ENCODE measurements at regions not wholly inside any gene's neighbourhood (a gene's known extent, or its start where the extent isn't known, plus 50 kb on each side); places are given as distances from the start of the nearest gene placed in this dataset.

DNA sequence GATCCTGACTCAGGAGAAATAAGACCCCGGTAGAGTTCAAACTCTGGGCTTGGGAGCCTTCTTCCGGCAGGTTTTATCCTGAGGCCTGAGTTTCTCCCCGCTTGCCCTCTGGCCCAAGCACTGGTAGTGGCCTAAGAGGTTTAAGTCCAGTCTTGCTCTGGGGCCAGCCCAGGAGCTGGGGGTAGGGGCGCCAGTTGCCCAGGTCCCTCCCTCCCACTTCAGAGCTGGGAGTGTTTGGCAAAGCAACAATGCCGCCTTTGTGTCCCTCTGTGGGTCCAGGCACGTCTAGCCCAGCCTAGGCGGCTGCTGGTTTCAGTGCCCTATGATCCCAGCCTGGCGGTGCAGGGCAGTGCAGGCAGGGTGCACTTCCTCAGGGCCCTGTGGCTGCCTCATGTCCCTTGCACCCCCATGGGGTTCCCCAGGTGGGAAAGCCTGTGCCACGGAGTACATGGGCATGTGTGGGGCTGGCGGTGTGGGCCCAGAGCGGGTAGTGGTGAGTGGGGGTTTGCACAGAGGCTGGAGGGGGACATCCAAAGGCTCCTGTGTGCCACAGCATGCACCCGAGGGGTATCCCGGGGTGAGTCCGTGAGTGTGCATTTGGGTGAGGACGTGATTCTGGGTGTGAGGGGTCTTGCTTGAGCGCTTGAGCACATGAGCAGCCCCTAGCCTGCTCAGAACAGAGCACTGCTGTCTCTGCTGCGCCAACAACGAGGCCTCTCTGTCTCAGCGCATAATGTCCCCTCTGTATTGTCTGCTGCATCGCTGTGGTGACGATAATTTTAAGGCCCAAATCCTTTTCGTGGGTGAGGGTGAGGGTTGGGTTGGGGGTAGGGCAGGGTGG lies 61.7 kb upstream of the PSD2 start:
- H3K36me3 ChIP-seq (ENCODE audit: control insufficient read depth, low read depth, low read length) = no peaks in the 10 kb centered on the region
- H3K27me3 ChIP-seq (ENCODE audit: control insufficient read depth, insufficient read depth, low read length) = no peaks in the 10 kb centered on the region
- peaks cover 10% of the 10 kb centered on the region for H3K4me1 ChIP-seq (ENCODE audit: control insufficient read depth, low read depth, low read length)
- no peak overlapping the region for H3K9ac ChIP-seq (ENCODE audit: low read length)
- no peak overlapping the region for H3K4me3 ChIP-seq (ENCODE audit: low read length)
- H3K9me3 ChIP-seq (ENCODE audit: control insufficient read depth, low read depth, low read length) = no peaks in the 10 kb centered on the region
- H3K27ac ChIP-seq (ENCODE audit: low read length) = no peak overlapping the region

DNA sequence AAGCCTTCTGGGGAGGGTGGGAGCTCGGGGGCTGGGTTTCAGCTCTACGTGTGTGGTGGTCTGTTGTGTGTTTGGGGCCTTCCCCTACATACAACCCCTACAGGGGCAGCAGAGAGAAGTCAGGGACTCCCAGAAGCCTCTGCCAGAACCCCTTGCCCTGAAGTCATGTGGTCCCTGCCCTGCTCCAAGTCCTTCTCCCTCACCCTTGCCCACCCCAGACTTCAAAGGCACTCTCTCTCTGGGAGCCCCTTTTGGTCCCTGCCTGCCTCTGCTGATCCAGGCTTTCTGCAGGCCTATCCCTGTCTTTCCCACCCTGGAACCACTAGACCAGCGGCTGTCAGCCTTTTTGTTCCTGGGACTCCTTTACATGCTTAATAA lies 61.1 kb upstream of the PSD2 start:
- Histone ChIP-seq H3K36me3 (ENCODE audit: control insufficient read depth, low read depth, low read length) (no peaks in the 10 kb centered on the region), H3K27me3 (ENCODE audit: control insufficient read depth, insufficient read depth, low read length) (no peaks in the 10 kb centered on the region), H3K4me1 (ENCODE audit: control insufficient read depth, low read depth, low read length) (peaks cover 11% of the 10 kb centered on the region), H3K9ac (ENCODE audit: low read length) (no peak overlapping the region), H3K4me3 (ENCODE audit: low read length) (no peak overlapping the region), H3K9me3 (ENCODE audit: control insufficient read depth, low read depth, low read length) (no peaks in the 10 kb centered on the region), H3K27ac (ENCODE audit: low read length) (no peak overlapping the region)

DNA sequence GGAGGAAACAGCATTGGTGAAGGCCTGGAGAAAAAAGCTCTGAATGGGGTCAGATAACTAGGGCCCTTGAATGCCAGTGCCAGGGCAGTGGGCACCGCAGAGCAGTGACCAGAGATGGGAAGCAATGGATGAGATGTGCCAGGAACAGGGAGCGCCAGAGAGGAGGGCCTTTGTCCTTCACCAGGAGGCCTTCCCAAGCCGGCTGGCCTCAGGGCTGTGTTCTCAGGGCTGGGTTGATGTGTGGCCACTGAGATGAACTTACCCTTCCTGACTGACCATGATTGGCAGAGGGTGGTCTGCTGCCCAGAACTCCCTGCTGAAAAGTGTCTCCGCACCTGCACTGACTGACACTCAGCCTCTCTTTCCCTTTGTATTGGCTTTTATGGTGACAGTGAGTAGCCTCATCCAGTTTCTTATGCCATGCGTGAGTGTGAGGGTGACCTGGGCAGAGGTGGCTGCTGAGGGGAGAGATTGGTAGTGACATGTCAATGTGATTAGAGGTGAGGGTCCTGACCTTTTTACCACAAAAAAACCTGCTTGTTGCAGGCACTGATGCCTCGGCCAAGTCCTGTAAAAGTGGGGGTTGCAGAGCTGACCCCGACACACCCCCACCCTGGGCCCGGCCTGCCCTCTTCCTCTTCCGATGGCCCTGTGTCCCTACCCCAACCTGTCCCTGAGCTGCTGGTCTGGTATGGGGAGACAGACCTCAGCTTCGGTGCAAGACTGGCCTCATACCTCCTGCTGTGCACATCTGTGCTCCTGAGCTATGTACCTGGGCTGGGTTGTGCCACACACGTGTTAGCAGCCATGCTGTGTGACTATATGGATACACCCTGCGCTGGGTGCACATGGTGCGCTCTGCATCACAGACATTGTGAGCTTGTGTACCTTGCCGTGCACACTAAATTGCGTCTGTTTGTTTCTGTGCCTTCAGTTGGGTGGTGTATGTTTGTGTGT lies 57.1 kb upstream of the PSD2 start:
- Histone ChIP-seq H3K4me1 (ENCODE audit: control insufficient read depth, low read depth, low read length) (peaks cover 11% of the 10 kb centered on the region), H3K27me3 (ENCODE audit: control insufficient read depth, insufficient read depth, low read length) (peaks cover 4% of the 10 kb centered on the region), H3K36me3 (ENCODE audit: control insufficient read depth, low read depth, low read length) (no peaks in the 10 kb centered on the region), H3K9me3 (ENCODE audit: control insufficient read depth, low read depth, low read length) (no peaks in the 10 kb centered on the region), H3K9ac (ENCODE audit: low read length) (no peak overlapping the region), H3K4me3 (ENCODE audit: low read length) (no peak overlapping the region), H3K27ac (ENCODE audit: low read length) (no peak overlapping the region)

DNA sequence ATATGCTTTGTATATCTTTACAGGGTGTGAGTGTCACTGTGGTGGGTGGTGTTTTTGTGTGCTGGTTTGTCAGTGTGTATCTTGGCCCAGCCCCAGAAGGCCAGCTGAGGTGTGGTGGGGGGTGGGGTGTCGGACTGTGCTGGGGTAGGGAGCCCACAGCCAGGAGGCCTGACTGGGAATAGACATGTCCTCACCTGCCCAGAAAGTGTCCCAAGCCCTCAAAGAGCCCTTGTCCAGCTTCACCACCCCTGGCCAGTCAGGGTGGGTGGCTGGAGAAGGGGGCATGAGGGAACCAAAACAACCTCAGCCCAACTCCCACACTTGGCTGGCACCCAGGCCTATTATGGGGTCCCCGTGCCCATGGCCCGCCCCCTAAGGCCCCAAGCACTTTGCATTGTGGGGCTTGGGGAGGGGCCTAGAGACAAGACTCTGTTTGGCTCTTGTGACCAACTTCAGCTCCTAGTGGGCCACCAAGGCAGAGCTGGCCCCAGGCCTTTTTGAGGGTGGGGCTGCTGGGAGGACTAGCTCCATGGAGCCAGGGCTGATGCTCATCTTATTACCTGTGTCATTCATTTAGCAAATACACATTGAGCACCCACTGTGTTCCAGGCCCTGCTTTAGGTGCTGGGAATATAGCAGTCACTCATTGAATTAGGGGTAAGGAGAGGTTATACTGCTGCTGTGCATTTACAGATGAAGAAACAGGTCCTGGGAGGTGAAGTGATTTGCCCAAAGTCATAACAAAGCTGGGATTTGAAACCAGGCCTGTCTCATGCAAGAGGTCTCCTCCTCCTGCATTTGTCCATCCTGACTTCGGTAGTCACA lies 56.2 kb upstream of the PSD2 start:
- Histone ChIP-seq H3K27ac (ENCODE audit: low read length) (no peak overlapping the region), H3K36me3 (ENCODE audit: control insufficient read depth, low read depth, low read length) (no peaks in the 10 kb centered on the region), H3K9me3 (ENCODE audit: control insufficient read depth, low read depth, low read length) (no peaks in the 10 kb centered on the region), H3K9ac (ENCODE audit: low read length) (no peak overlapping the region), H3K27me3 (ENCODE audit: control insufficient read depth, insufficient read depth, low read length) (peaks cover 13% of the 10 kb centered on the region), H3K4me3 (ENCODE audit: low read length) (no peak overlapping the region), H3K4me1 (ENCODE audit: control insufficient read depth, low read depth, low read length) (peaks cover 4% of the 10 kb centered on the region)

DNA sequence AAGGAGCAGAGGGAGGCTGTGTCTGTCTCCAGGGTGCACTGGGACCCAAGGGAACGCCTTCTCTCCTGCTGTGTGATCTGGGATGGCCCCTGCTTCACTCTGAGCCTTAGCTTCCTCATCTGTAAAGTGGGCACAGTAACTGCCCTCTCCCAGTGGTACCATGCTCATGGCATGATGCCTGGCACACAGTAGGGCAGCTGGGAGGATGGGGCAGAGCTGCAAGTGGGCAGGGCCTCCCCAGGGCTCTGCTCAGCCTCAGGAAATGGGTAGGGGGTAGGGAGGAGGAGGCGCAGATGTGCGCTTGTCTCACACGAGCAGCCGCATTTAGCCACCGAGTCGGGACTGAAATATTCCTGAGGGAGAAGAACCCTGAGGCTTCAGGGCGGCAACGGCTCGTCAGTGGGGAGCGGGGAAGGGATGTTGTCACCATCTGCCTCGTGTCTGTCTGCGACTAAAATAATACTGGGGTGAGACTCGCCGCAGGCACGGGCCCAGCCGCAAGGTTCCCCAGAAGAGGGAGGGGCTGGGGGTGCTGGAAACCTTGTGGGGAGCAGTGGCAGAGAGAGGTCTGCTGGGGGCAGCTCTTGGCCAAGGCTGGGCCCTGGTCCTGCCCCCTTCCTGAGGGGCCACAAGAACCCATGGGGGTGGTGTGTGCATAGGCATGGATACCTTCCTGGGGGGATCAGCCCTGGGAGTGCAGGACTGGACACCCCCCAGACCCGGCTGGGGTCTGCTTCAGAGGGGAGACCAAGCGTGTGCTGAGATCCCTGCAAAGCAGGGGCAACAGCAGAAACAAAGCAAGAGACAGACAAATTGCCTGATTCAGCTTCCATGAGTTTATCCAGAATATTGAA lies 55.2 kb upstream of the PSD2 start:
- Histone ChIP-seq H3K4me3 (ENCODE audit: low read length) (no peak overlapping the region), H3K4me1 (ENCODE audit: control insufficient read depth, low read depth, low read length) (peaks cover 11% of the 10 kb centered on the region), H3K36me3 (ENCODE audit: control insufficient read depth, low read depth, low read length) (no peaks in the 10 kb centered on the region), H3K9me3 (ENCODE audit: control insufficient read depth, low read depth, low read length) (no peaks in the 10 kb centered on the region), H3K27me3 (ENCODE audit: control insufficient read depth, insufficient read depth, low read length) (peaks cover 21% of the 10 kb centered on the region), H3K9ac (ENCODE audit: low read length) (no peak overlapping the region), H3K27ac (ENCODE audit: low read length) (no peak overlapping the region)

DNA sequence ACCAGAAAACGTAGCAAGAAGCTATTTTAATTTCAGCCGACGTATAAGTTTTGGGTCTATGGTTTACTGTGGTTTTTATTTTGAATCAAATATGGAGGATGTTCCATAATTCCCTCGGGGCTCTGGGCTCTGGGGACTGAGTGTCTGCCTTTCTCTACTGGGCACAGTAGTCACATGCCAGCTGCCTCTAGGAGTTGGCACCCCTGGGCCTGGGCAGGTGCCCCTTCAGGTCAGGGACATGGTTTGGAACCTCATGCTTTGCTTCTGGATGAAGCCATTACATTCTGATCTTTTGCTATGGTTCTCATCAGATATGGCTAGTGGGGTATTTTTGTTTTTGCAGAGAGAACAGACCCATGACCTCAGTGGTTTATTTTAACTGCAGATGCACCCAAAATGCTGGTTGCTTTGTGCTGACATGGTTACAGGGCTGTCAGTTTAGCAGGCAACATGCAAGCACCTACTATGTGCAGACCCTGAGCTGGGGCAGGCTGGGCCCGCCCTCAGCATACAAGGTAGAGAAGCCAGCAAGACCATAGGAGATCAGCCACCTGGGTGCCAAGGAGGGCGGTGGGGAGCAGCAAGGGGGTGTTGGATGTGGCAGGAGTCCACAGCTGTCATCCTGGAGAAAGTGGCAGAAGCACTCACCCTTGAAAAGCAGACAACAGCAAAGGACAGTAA lies 54.5 kb upstream of the PSD2 start:
- Histone ChIP-seq H3K9me3 (ENCODE audit: control insufficient read depth, low read depth, low read length) (no peaks in the 10 kb centered on the region), H3K27ac (ENCODE audit: low read length) (no peak overlapping the region), H3K9ac (ENCODE audit: low read length) (no peak overlapping the region), H3K4me3 (ENCODE audit: low read length) (no peak overlapping the region), H3K27me3 (ENCODE audit: control insufficient read depth, insufficient read depth, low read length) (peaks cover 21% of the 10 kb centered on the region), H3K36me3 (ENCODE audit: control insufficient read depth, low read depth, low read length) (no peaks in the 10 kb centered on the region), H3K4me1 (ENCODE audit: control insufficient read depth, low read depth, low read length) (peaks cover 17% of the 10 kb centered on the region)

DNA sequence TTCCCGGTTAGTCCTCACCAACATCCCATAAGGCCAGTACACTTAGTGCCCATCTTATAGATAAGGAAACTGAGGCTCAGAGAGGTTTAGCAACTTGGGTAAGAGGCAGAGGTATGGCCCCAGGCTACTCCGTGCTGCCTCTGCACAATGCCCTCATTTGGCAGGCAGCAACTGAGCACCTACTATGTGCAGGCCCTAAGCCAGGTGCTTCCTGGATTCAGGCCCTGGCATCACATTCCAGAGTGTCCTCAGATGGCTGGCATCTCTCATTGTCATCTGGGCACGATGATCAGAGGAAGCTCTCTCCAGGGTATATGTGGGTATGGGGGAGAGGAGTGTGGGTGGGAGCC lies 53.8 kb upstream of the PSD2 start:
- H3K9me3 ChIP-seq (ENCODE audit: control insufficient read depth, low read depth, low read length) = no peaks in the 10 kb centered on the region
- no peak overlapping the region for H3K27ac ChIP-seq (ENCODE audit: low read length)
- H3K4me1 ChIP-seq (ENCODE audit: control insufficient read depth, low read depth, low read length) = peaks cover 18% of the 10 kb centered on the region

DNA sequence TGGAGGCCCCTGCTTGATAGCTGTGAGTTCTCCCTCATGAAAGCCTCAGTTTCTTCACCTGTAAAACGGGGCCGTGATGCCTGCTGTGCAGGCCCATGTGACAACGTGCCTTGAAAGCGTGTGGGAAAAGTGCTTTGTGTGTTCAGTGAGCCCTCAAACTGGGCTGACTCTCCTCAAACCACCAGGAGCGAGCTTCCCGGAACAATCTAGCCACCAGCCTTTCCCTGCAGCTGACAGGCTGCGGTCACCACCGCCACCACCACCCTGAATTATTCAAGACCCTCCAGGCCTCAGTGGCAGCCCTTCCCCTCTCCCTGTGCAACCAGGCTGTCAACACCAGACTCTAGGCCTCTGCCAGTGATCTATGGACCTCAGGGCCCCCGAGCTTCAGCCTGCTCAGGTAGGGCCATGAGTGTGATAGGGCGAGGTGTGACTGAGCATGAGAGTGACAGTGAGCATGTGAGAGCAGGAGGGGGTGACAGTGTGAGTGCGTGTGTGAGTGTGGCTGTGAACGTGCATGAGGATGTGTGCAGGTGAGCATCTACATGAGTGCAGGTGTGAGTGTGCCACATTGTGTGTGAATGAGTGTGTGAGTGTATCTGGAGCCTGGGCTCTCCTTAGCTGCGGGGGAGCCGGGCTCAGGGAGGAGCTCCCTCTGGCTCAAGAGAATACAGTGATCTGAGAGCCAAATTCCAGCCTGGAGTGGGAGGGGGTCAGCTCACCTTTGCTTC lies 53.3 kb upstream of the PSD2 start:
- no peaks in the 10 kb centered on the region for H3K36me3 ChIP-seq (ENCODE audit: control insufficient read depth, low read depth, low read length)
- no peak overlapping the region for H3K27ac ChIP-seq (ENCODE audit: low read length)
- no peak overlapping the region for H3K4me3 ChIP-seq (ENCODE audit: low read length)
- no peaks in the 10 kb centered on the region for H3K9me3 ChIP-seq (ENCODE audit: control insufficient read depth, low read depth, low read length)
- no peak overlapping the region for H3K9ac ChIP-seq (ENCODE audit: low read length)
- peaks cover 21% of the 10 kb centered on the region for H3K4me1 ChIP-seq (ENCODE audit: control insufficient read depth, low read depth, low read length)
- peaks cover 31% of the 10 kb centered on the region for H3K27me3 ChIP-seq (ENCODE audit: control insufficient read depth, insufficient read depth, low read length)

More for the DNA sequence above, 53.8 kb upstream of the PSD2 start:
- Histone ChIP-seq H3K36me3 (ENCODE audit: control insufficient read depth, low read depth, low read length) (no peaks in the 10 kb centered on the region), H3K27me3 (ENCODE audit: control insufficient read depth, insufficient read depth, low read length) (peaks cover 26% of the 10 kb centered on the region), H3K4me3 (ENCODE audit: low read length) (no peak overlapping the region), H3K9ac (ENCODE audit: low read length) (no peak overlapping the region)

DNA sequence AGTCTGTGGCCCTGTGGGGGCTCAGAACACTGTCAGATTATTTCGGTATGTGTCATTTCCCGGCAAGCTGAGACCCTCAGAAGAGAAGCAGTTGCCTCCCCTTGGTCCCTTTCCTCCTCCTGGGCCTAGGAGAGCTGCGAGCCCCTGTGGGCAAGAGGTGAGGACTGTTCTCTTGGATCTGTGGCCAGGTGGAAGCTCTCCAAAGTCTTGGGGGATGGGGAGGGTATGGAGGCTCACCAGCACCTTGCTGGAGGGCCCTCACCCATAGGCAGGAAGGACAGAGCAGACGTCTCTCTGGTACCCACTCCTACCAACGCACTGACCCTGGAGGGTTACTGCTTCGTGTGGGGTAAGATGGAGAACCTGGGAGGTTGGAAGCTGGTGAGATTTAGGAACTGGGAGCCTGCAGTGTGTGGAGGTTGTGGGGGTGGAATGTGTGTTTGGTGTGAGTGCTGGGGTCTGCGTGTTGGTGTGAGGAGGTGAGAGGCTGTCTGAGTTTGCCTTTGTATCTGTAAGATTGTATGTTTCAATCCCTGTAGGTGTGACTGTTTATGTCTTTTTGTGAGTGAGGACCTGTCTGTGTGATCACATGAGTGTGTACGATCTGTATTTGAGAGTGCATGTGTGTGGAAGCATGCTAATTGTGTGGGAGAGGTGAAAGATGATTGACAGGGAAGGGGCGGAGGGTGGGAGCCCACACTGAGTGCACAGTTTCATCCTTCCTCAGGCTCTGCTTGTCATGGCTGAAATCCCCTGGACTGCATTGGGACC lies 52.4 kb upstream of the PSD2 start:
- H3K9ac ChIP-seq (ENCODE audit: low read length) = no peak overlapping the region
- peaks cover 40% of the 10 kb centered on the region for H3K27me3 ChIP-seq (ENCODE audit: control insufficient read depth, insufficient read depth, low read length)
- H3K9me3 ChIP-seq (ENCODE audit: control insufficient read depth, low read depth, low read length) = no peaks in the 10 kb centered on the region
- peaks cover 26% of the 10 kb centered on the region for H3K4me1 ChIP-seq (ENCODE audit: control insufficient read depth, low read depth, low read length)
- no peak overlapping the region for H3K4me3 ChIP-seq (ENCODE audit: low read length)
- H3K27ac ChIP-seq (ENCODE audit: low read length) = no peak overlapping the region
- H3K36me3 ChIP-seq (ENCODE audit: control insufficient read depth, low read depth, low read length) = no peaks in the 10 kb centered on the region
